ENCODE measurements at regions not wholly inside any gene's neighbourhood (a gene's known extent, or its start where the extent isn't known, plus 50 kb on each side); places are given as distances from the start of the nearest gene placed in this dataset.
"Not testable (repeated sequence)": the region's sequence is repeated elsewhere in the genome, so short reads cannot be mapped to it uniquely, and the experiment has no call there.

DNA sequence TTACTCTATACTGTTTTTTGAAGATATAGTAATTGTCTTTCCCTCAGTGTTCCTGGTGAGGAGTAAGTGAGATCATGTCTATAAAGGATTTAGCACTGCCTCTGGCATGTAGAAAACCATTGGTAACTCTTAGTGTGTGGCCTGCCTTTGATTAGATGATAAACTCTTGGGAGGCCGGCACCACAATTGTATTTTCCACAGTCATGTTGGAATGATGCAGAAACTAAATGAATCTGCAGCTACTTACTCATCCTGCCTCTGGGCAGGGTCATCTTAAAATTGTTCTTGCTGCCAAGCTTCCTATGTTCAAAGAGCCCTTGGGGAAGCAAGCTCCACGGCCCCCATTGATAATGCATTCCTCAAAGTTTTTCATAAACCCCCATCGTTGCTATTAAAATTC lies 204.6 kb downstream of the ANKRD7 start:
- no peak for DNase-seq
- H3K9me3 Mint-ChIP-seq, result peaks cover 5% of the 10 kb centered on the region
- intact Hi-C loops (cut with micrococcal nuclease), result no loop called here
- H3K4me3 Mint-ChIP-seq, result no peak overlapping the region
- CTCF ChIA-PET, result no interaction called here
- no peaks in the 10 kb centered on the region for H3K4me1 Mint-ChIP-seq (ENCODE audit: low read depth)
- peaks cover 1% of the 10 kb centered on the region for H3K36me3 Mint-ChIP-seq (ENCODE audit: low read depth)
- no peaks in the 10 kb centered on the region for H3K27me3 Mint-ChIP-seq (ENCODE audit: low read depth)
- H3K27ac Mint-ChIP-seq, result no peak overlapping the region

DNA sequence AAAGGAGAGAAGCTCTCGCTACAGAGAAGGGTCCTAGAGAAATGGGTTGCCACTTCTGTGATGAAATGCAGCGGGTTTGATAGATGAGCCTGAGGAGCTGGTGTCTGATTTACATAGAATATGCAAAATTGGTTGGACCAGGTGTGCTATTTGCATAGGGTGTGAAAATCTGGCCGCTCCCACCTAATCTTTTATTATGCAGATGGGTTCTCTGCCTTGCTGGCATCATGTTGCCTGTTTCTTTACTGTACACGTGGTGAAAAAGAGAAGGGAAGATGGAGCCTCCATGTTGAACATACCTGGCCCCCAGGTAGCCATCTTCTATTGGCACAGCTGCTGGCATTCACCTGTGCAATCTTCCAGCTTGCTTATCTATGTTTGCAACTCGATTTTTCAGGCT lies 212.2 kb downstream of the ANKRD7 start:
- Mint-ChIP-seq H3K4me3 (no peak overlapping the region), H3K27ac (no peak overlapping the region), H3K9me3 (peaks cover 17% of the 10 kb centered on the region), H3K36me3 (ENCODE audit: low read depth) (peaks cover 1% of the 10 kb centered on the region), H3K27me3 (ENCODE audit: low read depth) (peaks cover 2% of the 10 kb centered on the region), H3K4me1 (ENCODE audit: low read depth) (no peaks in the 10 kb centered on the region)
- intact Hi-C loops (cut with micrococcal nuclease), result no loop called here
- no peak for DNase-seq
- CTCF ChIA-PET, result no interaction called here

DNA sequence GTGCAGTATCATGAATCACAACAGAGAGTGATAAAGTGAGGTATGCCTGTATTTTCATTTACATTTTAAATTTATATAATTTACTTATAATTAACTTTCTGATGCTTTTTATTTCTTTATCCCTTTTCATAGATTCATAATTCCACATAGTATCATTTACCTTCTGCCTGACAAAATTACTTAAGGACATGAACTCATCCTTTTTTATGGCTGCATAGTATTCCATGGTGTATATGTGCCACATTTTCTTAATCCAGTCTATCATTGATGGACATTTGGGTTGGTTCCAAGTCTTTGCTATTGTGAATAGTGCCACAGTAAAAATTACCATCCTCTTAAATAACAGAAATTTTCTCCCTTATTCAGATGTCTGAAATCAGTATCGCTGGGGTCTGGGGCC lies 224.5 kb downstream of the ANKRD7 start:
- intact Hi-C loops (cut with micrococcal nuclease); H3K4me3 Mint-ChIP-seq; DNase-seq; H3K9me3 Mint-ChIP-seq; H3K4me1 Mint-ChIP-seq (ENCODE audit: low read depth); H3K27ac Mint-ChIP-seq; H3K27me3 Mint-ChIP-seq (ENCODE audit: low read depth); H3K36me3 Mint-ChIP-seq (ENCODE audit: low read depth); CTCF ChIA-PET: not testable (repeated sequence)

DNA sequence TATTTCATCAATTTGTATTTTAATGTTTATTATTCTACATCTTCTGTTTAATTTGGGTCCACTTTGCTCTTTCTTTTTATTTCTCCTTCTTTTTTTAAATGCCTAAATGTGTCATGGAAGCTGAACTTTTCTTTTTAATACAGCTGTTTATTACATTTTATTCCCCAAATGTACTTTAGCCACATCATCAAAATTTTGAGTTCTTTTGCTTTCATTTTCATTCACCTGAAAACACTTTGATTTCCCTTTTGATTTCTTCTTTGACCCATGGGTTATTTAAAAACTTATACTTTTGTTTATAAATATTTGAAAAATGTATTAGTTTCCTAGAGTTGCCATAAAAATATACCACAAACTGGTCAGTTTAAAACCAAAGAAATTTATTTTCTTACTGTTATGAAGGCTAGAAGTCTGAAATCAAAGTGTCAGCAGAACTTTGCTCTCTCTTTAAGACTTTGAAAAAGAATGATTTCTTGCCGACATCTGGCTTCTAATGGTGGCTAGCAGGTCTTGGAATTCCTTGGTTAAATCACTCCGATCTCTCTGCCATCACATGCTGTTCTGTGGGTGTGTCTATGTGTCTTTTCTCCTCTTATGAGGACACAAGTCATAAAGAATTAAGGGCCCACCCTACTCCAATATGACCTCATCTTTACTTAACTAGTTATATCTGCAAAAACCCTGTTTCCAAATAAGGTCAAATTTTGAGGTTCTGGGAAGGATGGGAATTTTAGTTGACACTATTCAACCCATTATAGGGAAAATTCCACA lies 225.5 kb downstream of the ANKRD7 start:
- peaks cover 6% of the 10 kb centered on the region for H3K9me3 Mint-ChIP-seq
- no peak for DNase-seq
- no peak overlapping the region for H3K27ac Mint-ChIP-seq
- CTCF ChIA-PET, result no interaction called here
- intact Hi-C loops (cut with micrococcal nuclease), result no loop called here
- H3K4me1 Mint-ChIP-seq (ENCODE audit: low read depth), result no peaks in the 10 kb centered on the region
- no peak overlapping the region for H3K4me3 Mint-ChIP-seq
- H3K36me3 Mint-ChIP-seq (ENCODE audit: low read depth), result no peaks in the 10 kb centered on the region
- H3K27me3 Mint-ChIP-seq (ENCODE audit: low read depth), result no peaks in the 10 kb centered on the region

DNA sequence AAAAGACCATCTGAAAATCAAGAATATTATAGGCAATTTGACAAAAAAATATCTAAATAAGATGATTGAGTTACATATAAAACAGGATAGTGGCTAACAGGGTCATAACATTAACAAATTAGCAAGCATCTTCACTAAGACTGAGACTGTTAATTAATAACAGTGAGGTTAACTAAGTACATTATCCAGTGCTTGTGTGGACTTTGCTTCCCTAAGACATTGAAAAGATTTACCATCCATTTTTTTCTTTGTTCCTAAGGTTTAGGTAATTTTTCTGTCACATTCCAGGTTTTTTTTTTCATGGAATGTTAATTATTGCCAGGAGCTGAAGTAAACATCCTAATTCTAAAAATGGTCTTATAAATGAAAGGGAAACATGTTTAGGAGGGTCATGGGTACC lies 227.6 kb downstream of the ANKRD7 start:
- H3K27ac Mint-ChIP-seq, result no peak overlapping the region
- no peaks in the 10 kb centered on the region for H3K27me3 Mint-ChIP-seq (ENCODE audit: low read depth)
- CTCF ChIA-PET, result no interaction called here
- peaks cover 6% of the 10 kb centered on the region for H3K9me3 Mint-ChIP-seq
- no peak for DNase-seq
- H3K36me3 Mint-ChIP-seq (ENCODE audit: low read depth), result no peaks in the 10 kb centered on the region
- no peak overlapping the region for H3K4me3 Mint-ChIP-seq
- H3K4me1 Mint-ChIP-seq (ENCODE audit: low read depth), result no peaks in the 10 kb centered on the region
- intact Hi-C loops (cut with micrococcal nuclease), result no loop called here

- no peaks in the 10 kb centered on the region for H3K4me1 Mint-ChIP-seq (ENCODE audit: low read depth)
- H3K27ac Mint-ChIP-seq, result no peak overlapping the region
- CTCF ChIA-PET, result no interaction called here
- no peak for DNase-seq
- no peaks in the 10 kb centered on the region for H3K27me3 Mint-ChIP-seq (ENCODE audit: low read depth)
- no peak overlapping the region for H3K4me3 Mint-ChIP-seq
- H3K36me3 Mint-ChIP-seq (ENCODE audit: low read depth), result no peaks in the 10 kb centered on the region
- no peaks in the 10 kb centered on the region for H3K9me3 Mint-ChIP-seq
- intact Hi-C loops (cut with micrococcal nuclease), result no loop called here
These were observed 242.9 kb downstream of the ANKRD7 start for GRCh38 chr7:118467381-118467780.

DNA sequence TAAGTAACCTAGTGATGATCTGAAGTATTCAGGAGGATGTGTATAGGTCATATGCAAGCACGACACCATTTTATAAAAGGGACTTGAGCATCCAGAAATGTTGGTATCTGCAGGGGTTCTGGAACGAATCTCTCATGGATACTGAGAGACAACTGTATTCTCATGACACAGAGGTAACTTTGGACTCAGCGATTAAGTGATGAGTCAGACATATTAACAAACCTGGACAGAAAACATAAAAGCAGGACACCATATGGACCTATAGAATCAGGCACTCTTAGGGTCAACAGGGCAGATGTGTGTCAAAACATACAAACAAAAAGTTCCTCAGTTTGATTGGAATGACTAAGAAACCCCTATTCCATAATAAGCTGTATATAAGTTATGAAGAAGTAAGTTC lies 248.1 kb downstream of the ANKRD7 start:
- no peaks in the 10 kb centered on the region for H3K36me3 Mint-ChIP-seq (ENCODE audit: low read depth)
- H3K27ac Mint-ChIP-seq, result no peak overlapping the region
- no peaks in the 10 kb centered on the region for H3K27me3 Mint-ChIP-seq (ENCODE audit: low read depth)
- no peaks in the 10 kb centered on the region for H3K4me1 Mint-ChIP-seq (ENCODE audit: low read depth)
- peaks cover 2% of the 10 kb centered on the region for H3K9me3 Mint-ChIP-seq
- DNase-seq, result no peak
- CTCF ChIA-PET, result no interaction called here
- intact Hi-C loops (cut with micrococcal nuclease), result no loop called here
- no peak overlapping the region for H3K4me3 Mint-ChIP-seq

DNA sequence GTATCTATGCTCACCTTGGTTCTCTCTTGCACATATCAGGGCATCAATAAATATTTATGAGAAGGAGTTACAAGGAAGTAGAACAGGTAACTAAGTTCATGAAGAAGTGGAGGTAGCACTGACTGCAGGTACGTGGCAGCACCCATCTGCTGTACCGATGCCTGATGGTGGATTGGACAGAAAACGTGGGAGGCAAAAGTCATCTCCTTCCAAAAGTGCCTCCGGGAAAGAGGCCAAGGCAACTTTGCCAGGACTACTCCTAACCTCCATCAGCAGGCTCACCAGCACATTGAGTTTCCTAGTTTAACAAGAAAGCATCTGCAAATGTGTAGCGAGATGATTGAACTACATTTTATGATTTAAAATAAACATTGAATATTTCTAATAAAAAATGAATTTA lies 248.8 kb downstream of the ANKRD7 start:
- intact Hi-C loops (cut with micrococcal nuclease), result no loop called here
- no peaks in the 10 kb centered on the region for H3K27me3 Mint-ChIP-seq (ENCODE audit: low read depth)
- CTCF ChIA-PET, result no interaction called here
- no peaks in the 10 kb centered on the region for H3K36me3 Mint-ChIP-seq (ENCODE audit: low read depth)
- H3K4me3 Mint-ChIP-seq, result no peak overlapping the region
- no peaks in the 10 kb centered on the region for H3K4me1 Mint-ChIP-seq (ENCODE audit: low read depth)
- H3K27ac Mint-ChIP-seq, result no peak overlapping the region
- H3K9me3 Mint-ChIP-seq, result peaks cover 2% of the 10 kb centered on the region
- DNase-seq, result no peak

DNA sequence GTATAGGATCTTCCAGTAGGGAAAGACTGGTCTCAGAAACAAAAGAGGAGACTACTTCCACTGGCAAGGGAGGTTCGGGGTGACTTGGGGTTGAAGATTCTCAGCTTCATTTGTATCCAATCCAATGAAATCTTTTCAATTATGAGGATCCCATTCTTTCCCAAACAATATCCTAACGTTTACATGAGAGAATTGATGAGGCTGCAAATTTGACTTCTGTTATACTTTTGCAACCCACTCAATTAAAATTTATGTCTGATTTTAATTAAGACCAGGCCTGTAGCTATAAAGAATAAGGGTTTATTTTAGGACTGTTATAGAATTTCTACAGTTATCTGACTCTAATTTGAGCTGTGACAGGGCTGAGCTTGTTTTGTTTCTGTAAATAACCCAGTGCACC lies 251.5 kb downstream of the ANKRD7 start:
- Mint-ChIP-seq H3K4me3 (no peak overlapping the region), H3K27ac (no peak overlapping the region), H3K36me3 (ENCODE audit: low read depth) (no peaks in the 10 kb centered on the region), H3K27me3 (ENCODE audit: low read depth) (no peaks in the 10 kb centered on the region), H3K9me3 (peaks cover 2% of the 10 kb centered on the region), H3K4me1 (ENCODE audit: low read depth) (no peaks in the 10 kb centered on the region)
- intact Hi-C loops (cut with micrococcal nuclease), result no loop called here
- DNase-seq, result no peak
- CTCF ChIA-PET, result no interaction called here

- DNase-seq, result no peak
- CTCF ChIA-PET, result no interaction called here
- Mint-ChIP-seq H3K4me3 (no peak overlapping the region), H3K36me3 (ENCODE audit: low read depth) (no peaks in the 10 kb centered on the region), H3K27me3 (ENCODE audit: low read depth) (no peaks in the 10 kb centered on the region), H3K27ac (no peak overlapping the region), H3K9me3 (peaks cover 5% of the 10 kb centered on the region), H3K4me1 (ENCODE audit: low read depth) (no peaks in the 10 kb centered on the region)
- intact Hi-C loops (cut with micrococcal nuclease), result no loop called here
These were observed 252.5 kb downstream of the ANKRD7 start for GRCh38 chr7:118477036-118477435.

DNA sequence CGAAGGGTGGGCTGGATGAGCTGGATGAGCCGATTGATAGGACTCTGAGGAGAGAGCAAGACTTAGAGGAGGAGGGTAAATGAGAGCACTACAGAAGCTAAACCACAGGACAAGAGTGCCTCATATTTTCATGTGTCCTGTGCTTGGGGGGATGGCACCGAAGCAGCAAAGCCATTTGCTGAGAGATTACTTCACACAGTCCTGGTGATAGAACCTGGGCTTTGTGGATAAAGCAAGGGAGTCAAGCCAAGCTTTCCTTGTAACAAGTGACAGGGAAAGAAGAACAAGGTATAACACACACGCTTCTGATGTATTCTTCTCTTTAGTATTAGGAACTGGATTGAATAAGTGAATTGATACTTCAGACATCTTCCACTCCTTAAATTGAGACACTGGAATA lies 253.7 kb downstream of the ANKRD7 start:
- no peaks in the 10 kb centered on the region for H3K36me3 Mint-ChIP-seq (ENCODE audit: low read depth)
- intact Hi-C loops (cut with micrococcal nuclease), result no loop called here
- CTCF ChIA-PET, result no interaction called here
- no peak overlapping the region for H3K27ac Mint-ChIP-seq
- peaks cover 11% of the 10 kb centered on the region for H3K9me3 Mint-ChIP-seq
- H3K27me3 Mint-ChIP-seq (ENCODE audit: low read depth), result no peaks in the 10 kb centered on the region
- no peak overlapping the region for H3K4me3 Mint-ChIP-seq
- no peak for DNase-seq
- no peaks in the 10 kb centered on the region for H3K4me1 Mint-ChIP-seq (ENCODE audit: low read depth)

- intact Hi-C loops (cut with micrococcal nuclease), result no loop called here
- no peak for DNase-seq
- Mint-ChIP-seq H3K4me3 (no peak overlapping the region), H3K9me3 (peaks cover 12% of the 10 kb centered on the region), H3K36me3 (ENCODE audit: low read depth) (no peaks in the 10 kb centered on the region), H3K27me3 (ENCODE audit: low read depth) (no peaks in the 10 kb centered on the region), H3K27ac (no peak overlapping the region), H3K4me1 (ENCODE audit: low read depth) (no peaks in the 10 kb centered on the region)
- CTCF ChIA-PET, result no interaction called here
These were observed 254.4 kb downstream of the ANKRD7 start for GRCh38 chr7:118478931-118479330.

DNA sequence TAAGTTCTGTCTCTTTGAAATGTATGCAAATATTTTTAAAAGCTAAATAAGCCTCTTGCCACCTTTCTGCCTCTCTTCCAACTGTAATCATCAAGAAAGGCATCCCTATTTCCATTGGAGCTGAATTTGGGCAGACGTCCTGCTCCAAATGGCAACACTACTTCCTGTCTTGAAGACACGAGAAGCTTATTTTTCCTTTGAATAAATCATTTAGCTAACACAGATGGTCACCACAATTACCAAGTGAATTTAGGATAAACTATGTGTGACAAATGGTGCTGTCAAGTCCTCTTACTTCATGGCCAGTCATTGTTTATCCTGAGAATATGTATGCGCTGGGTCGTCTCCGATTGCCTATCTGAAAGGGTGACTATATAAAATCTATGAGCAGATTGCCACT lies 268.0 kb downstream of the ANKRD7 start:
- no peak for DNase-seq
- intact Hi-C loops (cut with micrococcal nuclease), result no loop called here
- Mint-ChIP-seq H3K27me3 (ENCODE audit: low read depth) (no peaks in the 10 kb centered on the region), H3K9me3 (no peaks in the 10 kb centered on the region), H3K4me1 (ENCODE audit: low read depth) (no peaks in the 10 kb centered on the region), H3K27ac (no peak overlapping the region), H3K36me3 (ENCODE audit: low read depth) (no peaks in the 10 kb centered on the region), H3K4me3 (no peak overlapping the region)
- CTCF ChIA-PET, result no interaction called here
